Activated B cell treated with CpG ODN at 0.5 μM for 24 hours (primary cell): ENCODE measurements at regions not wholly inside any gene's neighbourhood (a gene's known extent, or its start where the extent isn't known, plus 50 kb on each side); places are given as distances from the start of the nearest gene placed in this dataset.

ENCODE experiments used
- ATAC-seq: fragments of 200-7000 bp; cut with Tn5 transposase; one replicate; pipeline ENCODE4 v1.10.0; 2021; ENCODE audit warnings: low read depth, mild to moderate bottlenecking, moderate library complexity
- CTCF ChIA-PET: fragments of 350-600 bp; sonication (Branson Sonifier 250); formaldehyde crosslinking; loops from one replicate; lab custom pipeline; 2021; ENCODE audit warnings: antibody characterized with exemption; lab: Charles Lee
- POLR2A ChIA-PET: fragments of 350-600 bp; sonication (Branson Sonifier 250); formaldehyde crosslinking; loops from one replicate; lab custom pipeline; 2021; ENCODE audit warnings: antibody characterized with exemption; lab: Charles Lee
- DNase-seq: peaks from one replicate; pipeline ENCODE4 v3.0.0; 2022
- H3K27ac Mint-ChIP-seq: one replicate; pipeline ENCODE4 v1.8.0; 2020; ENCODE audit warnings: mixed read lengths
- H3K27me3 Mint-ChIP-seq: one replicate; pipeline ENCODE4 v1.8.0; 2021; ENCODE audit warnings: mixed read lengths
- H3K36me3 Mint-ChIP-seq: one replicate; pipeline ENCODE4 v1.8.0; 2021; ENCODE audit warnings: low read depth, mixed read lengths
- H3K4me1 Mint-ChIP-seq: one replicate; pipeline ENCODE4 v1.8.0; 2021; ENCODE audit warnings: mixed read lengths
- H3K4me3 Mint-ChIP-seq: one replicate; pipeline ENCODE4 v1.8.0; 2020; ENCODE audit warnings: mild to moderate bottlenecking, mixed read lengths
- H3K9me3 Mint-ChIP-seq: one replicate; pipeline ENCODE4 v1.8.0; 2020; ENCODE audit warnings: mixed read lengths
- CTCF ChIP-seq: fragments of 200-600 bp; IDR thresholded peaks from one replicate; pipeline ENCODE4 v1.8.0; 2022; ENCODE audit warnings: antibody characterized with exemption, mild to moderate bottlenecking
- intact Hi-C: fragments of 100-400 bp; cut with micrococcal nuclease; formaldehyde crosslinking; loops from one replicate; pipeline ENCODE4 v1.15.1; 2024

- ATAC-seq, result no peak
- H3K4me3 Mint-ChIP-seq, result no peak overlapping the region
- TF ChIP-seq CTCF, result no peak
- no peaks in the 10 kb centered on the region for H3K27me3 Mint-ChIP-seq
- no peaks in the 10 kb centered on the region for H3K36me3 Mint-ChIP-seq
- ChIA-PET POLR2A (no interaction called here), CTCF (no interaction called here)
- peaks cover 2% of the 10 kb centered on the region for H3K9me3 Mint-ChIP-seq
- H3K4me1 Mint-ChIP-seq, result no peaks in the 10 kb centered on the region
- DNase-seq, result no peak
- intact Hi-C loops, result no loop called here
- H3K27ac Mint-ChIP-seq, result no peak overlapping the region
Observed at GRCh38 chr3:95476534-95476933, 1337.9 kb upstream of the EPHA6 start.

GRCh38 chr3:95506174-95506573 lies 1308.2 kb upstream of the EPHA6 start:
- CTCF ChIA-PET, result no interaction called here
- TF ChIP-seq CTCF, result no peak
- DNase-seq (no peak), ATAC-seq (no peak)
- Mint-ChIP-seq H3K4me3 (no peak overlapping the region), H3K36me3 (no peaks in the 10 kb centered on the region), H3K9me3 (peaks cover 5% of the 10 kb centered on the region), H3K27ac (no peak overlapping the region), H3K4me1 (no peaks in the 10 kb centered on the region), H3K27me3 (no peaks in the 10 kb centered on the region)
- intact Hi-C loops, result no loop called here
- POLR2A ChIA-PET, result no interaction called here

GRCh38 chr3:95508124-95508523 lies 1306.3 kb upstream of the EPHA6 start:
- Mint-ChIP-seq H3K4me1 (no peaks in the 10 kb centered on the region), H3K27me3 (no peaks in the 10 kb centered on the region), H3K27ac (no peak overlapping the region), H3K36me3 (no peaks in the 10 kb centered on the region), H3K4me3 (no peak overlapping the region), H3K9me3 (peaks cover 5% of the 10 kb centered on the region)
- POLR2A ChIA-PET, result no interaction called here
- CTCF ChIA-PET, result no interaction called here
- no peak for TF ChIP-seq CTCF
- ATAC-seq, result no peak
- DNase-seq, result no peak
- intact Hi-C loops, result no loop called here

GRCh38 chr3:95511828-95512227 lies 1302.6 kb upstream of the EPHA6 start:
- DNase-seq, result no peak
- CTCF ChIA-PET, result no interaction called here
- Mint-ChIP-seq H3K4me3 (no peak overlapping the region), H3K27me3 (no peaks in the 10 kb centered on the region), H3K9me3 (peaks cover 5% of the 10 kb centered on the region), H3K4me1 (no peaks in the 10 kb centered on the region), H3K27ac (no peak overlapping the region), H3K36me3 (no peaks in the 10 kb centered on the region)
- POLR2A ChIA-PET, result no interaction called here
- no peak for ATAC-seq
- no peak for TF ChIP-seq CTCF
- intact Hi-C loops, result no loop called here

GRCh38 chr3:95514260-95514659 lies 1300.1 kb upstream of the EPHA6 start:
- ChIA-PET CTCF (no interaction called here), POLR2A (no interaction called here)
- Mint-ChIP-seq H3K27me3 (no peaks in the 10 kb centered on the region), H3K27ac (no peak overlapping the region), H3K9me3 (peaks cover under 1% of the 10 kb centered on the region), H3K4me3 (no peak overlapping the region), H3K4me1 (no peaks in the 10 kb centered on the region), H3K36me3 (no peaks in the 10 kb centered on the region)
- intact Hi-C loops, result no loop called here
- TF ChIP-seq CTCF, result no peak
- no peak for ATAC-seq
- DNase-seq, result no peak
